CD4-positive, alpha-beta T cell treated with Interleukin-17A for 4 hours (primary cell): ENCODE measurements at regions not wholly inside any gene's neighbourhood (a gene's known extent, or its start where the extent isn't known, plus 50 kb on each side); places are given as distances from the start of the nearest gene placed in this dataset.
"Not testable (repeated sequence)": the region's sequence is repeated elsewhere in the genome, so short reads cannot be mapped to it uniquely, and the experiment has no call there.

ENCODE experiments used
- DNase-seq: peaks from one replicate; pipeline ENCODE4 v3.0.0-alpha.2; 2020; ENCODE audit warnings: mixed read lengths

- DNase-seq = no peak
Observed at GRCh38 chr2:8611246-8611645, 70.6 kb upstream of the ID2 start.

DNA sequence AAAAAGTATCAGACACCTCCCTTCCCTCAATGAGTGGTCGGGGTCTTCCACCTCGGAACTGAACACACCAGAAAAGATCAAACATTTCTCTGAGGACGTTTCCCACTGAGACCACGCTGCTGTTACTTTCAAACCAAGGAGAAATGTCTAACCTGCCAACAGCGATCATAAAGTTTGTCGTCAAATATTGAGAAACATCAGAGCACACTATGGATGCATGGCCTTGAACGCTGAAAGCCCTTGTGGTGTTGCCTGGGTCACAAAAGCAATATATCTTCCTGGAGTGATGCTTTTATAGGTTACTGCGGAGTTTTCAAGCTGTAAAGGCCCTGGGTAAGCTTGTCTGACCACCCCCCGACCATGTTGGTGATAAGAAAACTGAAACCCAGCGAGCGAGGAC lies 70.2 kb upstream of the ID2 start:
- DNase-seq = no peak

DNA sequence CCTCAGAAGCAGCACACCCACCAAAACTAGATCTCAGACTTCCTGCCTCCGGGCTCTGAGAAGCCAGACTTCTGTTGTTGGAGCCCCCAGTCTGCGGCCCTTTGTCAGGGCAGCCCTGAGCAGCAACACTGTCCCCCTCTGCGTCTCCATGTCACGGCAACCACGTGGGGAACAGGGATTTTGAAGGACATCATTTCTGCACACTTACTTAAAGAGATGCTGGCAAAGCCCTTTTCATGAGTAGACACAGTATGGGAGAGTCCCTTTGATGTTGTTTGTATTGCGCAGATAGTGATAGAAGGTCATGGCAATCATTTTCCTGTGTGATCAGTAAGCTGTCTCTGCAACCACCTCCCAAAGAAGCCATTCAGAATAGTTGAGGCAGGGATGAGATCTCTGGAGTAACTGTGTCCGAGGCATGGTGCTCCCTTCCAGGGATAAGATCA lies 69.1 kb upstream of the ID2 start:
- no peak for DNase-seq

DNA sequence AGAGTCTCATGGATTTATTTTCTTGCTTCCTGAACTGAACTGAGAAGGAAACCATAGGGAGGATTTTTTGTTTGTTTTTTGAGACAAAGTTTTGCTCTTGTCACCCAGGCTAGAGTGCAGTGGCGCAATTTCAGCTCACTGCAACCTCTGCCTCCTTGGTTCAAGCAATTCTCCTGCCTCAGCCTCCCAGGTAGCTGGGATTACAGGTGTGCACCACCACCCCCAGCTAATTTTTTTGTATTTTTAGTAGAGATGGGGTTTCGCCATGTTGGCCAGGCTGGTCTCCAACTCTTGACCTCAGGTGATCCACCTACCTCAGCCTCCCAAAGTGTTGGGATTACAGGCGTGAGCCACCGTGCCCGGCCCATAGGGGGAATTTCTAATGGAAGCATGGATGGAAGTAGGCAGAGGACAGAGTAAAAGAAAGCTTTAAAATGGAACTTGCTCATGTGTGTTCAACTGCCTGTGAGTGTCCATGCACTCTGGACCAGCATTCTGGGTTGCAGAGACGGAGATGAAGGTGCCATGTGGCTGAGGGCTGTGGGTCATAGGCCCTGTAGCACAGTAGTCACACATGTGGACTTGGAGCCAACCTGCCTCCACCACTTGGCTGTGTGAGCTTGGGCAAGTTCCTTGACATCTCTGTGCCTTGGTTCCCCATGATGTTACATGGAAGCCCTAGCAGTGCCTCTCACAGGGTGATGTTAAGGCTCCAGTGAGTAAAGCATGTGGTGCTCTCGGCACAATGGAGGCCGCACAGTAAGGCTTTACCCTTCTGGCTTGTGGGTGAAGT lies 68.5 kb upstream of the ID2 start:
- DNase-seq = not testable (repeated sequence)

- no peak for DNase-seq
Observed at GRCh38 chr2:8614646-8615045, 67.2 kb upstream of the ID2 start.

- no peak for DNase-seq
Observed at GRCh38 chr2:8615252-8615575, 66.6 kb upstream of the ID2 start.

- DNase-seq = no peak
Observed at GRCh38 chr2:8615576-8616281, 66.1 kb upstream of the ID2 start.

- DNase-seq = no peak
Observed at GRCh38 chr2:8617048-8617447, 64.8 kb upstream of the ID2 start.

GRCh38 chr2:8617590-8617989 lies 64.3 kb upstream of the ID2 start:
- DNase-seq = no peak

- no peak for DNase-seq
Observed at GRCh38 chr2:8619071-8619470, 62.8 kb upstream of the ID2 start.

GRCh38 chr2:8620611-8621382 lies 61.1 kb upstream of the ID2 start:
- DNase-seq = no peak

DNA sequence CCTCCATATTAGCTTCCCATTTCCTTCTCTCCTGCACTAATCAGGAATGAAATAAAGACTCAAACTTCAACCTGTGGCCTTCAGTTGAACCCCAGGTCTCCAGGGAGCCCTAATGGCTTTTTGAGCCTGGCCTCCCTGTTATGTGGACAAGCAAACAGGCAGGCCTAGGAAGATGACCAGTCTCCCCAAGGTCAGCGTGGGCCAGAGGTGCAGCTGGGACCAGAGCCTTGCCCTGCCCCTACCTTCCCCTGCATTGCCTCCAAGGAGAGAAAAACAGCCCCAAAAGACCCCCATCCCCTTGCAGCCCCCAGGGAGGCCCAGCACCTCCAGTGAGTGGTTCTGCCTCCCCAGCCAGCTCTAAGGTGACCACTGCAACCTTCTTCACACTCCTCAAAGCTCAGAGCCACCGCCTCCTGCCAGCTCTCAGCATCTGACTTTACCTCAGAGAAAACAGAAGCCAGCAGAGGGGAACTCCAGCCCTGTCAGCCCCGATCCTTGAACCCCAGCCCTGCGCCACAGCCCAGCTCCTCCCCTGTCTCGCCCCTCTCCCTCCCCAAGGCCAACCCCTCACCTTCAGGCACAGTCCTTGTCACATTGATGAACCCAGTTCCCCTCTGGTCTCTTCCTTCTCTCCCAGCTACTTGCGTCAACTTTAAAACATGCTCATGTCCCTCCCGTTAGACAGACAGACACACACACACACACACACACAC lies 59.5 kb upstream of the ID2 start:
- DNase-seq = no peak

DNA sequence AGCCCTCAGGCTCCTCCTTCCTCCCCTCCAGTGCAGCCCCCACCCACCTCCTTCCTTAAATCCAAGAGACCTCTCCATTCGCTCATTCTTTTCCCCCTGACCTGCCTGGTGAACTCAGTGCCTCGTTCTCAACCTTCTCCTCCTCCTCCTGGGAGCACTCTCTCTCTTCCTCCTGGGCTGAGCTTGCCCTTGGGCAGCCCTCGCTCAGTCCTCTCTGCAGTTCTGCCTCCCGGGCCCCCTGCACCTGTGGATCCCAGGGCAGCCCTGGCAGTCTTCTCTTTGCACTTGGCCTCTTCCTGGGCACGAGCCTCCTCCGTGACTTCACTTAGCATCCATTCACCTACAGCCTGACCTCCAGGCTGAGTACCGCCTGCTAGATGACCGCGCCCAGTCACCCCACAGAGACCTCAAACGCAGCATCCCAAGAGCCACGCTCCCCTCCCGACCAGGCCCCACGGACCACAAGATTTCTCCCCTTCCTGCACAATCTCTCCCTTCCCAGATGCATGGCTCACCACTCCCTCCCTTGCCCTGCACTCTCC lies 58.9 kb upstream of the ID2 start:
- DNase-seq = no peak

DNA sequence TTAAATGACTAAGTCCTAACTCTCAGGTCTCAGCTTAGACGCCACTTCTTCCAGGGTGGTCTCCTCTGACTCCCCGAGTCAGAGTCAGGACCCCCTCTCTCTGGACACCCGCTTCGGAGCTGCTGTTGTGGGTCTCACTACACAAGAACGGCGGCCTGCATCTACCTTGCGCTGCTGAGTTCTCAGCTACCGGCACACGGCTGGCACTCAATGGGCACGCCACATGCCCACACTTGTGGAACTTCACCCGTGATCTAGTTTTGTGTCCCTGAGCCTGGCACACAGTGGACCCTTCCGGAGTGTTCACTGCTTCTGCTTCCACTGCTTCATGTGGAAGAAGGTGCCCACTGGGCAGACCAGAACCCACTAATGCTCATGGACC lies 58.3 kb upstream of the ID2 start:
- DNase-seq = no peak

GRCh38 chr2:8623958-8624591 lies 57.8 kb upstream of the ID2 start:
- DNase-seq = no peak

DNA sequence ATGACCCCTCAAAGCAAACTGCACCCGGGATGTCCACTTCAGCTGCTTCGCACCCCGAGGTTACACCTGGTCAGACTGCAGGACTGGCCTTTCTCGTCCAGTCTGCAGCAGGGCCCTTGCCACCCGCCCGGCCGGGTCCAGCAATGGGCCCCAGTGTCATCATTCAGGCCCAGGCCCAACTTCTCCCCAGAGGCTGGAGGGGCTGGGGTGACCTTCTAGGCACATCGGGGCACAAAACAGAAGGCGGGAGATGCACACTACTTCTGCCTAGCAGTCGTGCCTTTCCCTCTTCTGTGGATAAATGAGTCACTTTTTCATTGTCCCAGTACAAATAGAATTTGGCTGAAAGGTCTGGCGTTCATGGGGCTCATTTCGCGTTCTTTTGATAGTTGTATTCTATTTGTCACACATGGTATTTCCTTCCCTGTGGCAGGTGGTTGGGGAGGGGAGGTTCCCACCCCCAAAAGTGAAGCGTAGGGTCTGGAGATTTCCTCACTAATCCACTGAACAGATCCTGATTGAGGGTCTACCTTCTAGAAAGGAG lies 56.9 kb upstream of the ID2 start:
- DNase-seq = no peak

DNA sequence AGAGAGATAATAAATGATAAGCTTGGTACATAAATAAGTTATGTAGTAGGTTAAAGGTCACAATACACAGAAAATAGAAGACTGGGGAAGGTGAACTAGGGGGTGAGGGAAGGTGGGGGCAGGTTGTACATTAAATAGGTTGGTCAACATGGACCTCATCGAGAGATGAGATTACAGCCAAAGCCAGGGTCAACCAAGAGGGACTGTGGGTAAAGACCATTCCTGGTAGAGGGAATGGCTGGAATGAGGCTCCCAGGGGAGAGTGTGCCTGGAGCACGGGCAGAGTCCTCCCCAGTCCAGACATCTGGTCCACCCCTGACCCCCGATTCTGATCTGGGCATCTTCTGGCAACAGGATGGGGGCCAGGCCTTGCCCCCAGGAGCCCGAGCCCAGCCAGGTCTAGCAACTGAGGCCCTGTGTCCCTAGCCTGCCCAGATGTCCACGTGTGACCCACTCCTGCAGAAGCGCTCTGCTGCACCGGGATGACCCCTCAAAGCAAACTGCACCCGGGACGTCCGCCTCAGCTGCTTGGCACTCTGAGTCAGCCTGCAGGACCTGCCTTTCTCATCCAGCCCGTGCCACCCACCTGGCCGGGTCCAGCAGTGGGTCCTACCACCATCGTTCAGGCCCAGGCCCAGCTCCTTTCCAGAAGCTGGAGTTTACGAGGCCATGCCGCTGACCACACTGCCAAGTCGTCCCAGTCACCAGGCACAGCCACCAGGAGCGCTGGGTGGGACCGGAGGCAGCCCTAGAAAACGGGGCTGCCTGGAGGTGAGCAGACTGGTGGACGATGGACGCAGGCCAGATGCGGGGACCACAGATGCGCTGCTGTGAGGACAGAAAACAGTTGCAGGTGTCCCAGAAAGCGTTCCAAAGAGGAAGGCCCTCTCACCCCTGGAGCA lies 56.2 kb upstream of the ID2 start:
- no peak for DNase-seq

- DNase-seq = no peak
Observed at GRCh38 chr2:8626572-8626971, 55.3 kb upstream of the ID2 start.

DNA sequence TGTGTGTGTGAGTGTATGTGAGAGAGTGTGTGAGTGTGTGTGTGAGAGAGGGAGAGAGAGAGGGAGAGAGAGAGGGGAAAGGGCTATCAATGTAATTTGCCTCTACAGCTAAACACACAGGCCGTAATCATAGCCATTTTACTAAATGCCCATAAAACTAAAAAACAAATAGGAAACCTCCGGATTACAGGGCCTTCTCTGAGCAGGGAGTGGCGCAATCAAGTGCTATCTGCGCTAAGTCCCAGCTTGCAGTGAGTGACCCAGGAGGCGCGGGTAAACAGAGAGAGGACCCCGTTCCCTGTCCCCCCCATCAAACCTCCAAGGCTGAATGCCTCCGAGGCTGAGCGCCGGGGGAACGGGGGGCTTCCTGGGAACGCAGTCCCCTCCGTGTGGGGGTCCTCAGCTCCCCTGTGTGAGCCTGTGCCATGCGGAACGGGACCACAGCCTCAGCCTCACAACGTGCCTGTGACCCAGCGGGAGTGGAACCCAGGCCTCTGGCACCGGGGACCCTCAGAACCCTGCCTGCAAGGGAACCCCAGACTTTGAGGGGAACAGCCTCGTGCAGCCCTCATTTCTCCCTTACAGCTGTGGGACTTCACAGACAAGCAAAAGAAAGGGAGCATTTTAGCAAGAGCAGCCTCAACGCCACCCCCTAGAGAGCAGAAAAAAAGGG lies 54.7 kb upstream of the ID2 start:
- no peak for DNase-seq

GRCh38 chr2:8627692-8628085 lies 54.2 kb upstream of the ID2 start:
- DNase-seq = no peak
